AG09319 (cell line): ENCODE measurements at regions not wholly inside any gene's neighbourhood (a gene's known extent, or its start where the extent isn't known, plus 50 kb on each side); places are given as distances from the start of the nearest gene placed in this dataset.

Experiments used
- DNase-seq: peaks from one replicate; pipeline ENCODE4 v3.0.0-alpha.2; 2010; ENCODE audit warnings: low read depth; ENCODE audit errors: extremely low read depth
- CTCF ChIP-seq: IDR thresholded peaks from 2 replicates; pipeline ENCODE4 v1.5.1; 2011; ENCODE audit warnings: low read depth, mild to moderate bottlenecking, inconsistent platforms, low read length, moderate library complexity

DNA sequence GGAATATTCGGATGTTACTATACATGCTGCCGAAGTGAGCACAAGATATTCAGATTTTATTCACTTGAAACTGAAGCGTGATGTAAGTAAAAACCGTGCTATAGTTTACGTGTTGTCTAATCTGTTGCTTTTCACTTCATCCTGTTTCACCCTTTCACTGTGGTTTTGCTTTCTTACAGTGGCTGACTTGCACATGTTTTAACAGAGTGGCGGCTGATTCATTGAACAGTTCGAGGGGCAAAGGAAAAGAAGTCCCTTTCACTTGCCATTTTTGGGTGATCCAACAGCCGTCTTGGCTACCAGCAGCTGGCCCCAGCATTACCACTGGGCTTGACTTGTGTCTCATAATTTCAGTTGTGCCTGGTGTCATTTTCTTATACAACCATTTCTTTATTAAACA is 134.0 kb downstream of the IRX1 start:
- no peak for DNase-seq
- no peak for TF ChIP-seq CTCF

GRCh38 chr5:3734632-3735031 is 139.0 kb downstream of the IRX1 start:
- DNase-seq: no peak
- TF ChIP-seq CTCF: no peak

DNA sequence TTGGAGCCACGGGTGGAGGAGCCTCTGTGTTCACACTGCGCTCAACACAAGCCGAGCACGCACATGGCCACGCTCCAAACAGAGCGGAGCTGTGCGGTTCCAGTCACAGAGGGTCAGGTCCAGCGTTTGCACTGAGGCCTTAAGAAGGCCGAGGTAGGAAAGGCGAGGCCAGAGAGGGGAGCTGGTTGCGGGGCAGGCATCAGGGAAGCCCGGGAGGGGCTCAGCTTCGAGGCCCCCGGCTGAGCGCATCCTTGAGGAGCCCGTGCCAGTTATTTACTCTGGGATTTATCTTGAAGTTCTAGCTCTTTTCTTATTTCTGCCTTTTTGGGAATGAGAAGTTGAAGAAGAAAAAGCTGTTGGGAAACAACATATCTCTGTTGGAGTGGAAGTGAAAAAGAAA is 140.8 kb downstream of the IRX1 start:
- TF ChIP-seq CTCF: no peak
- no peak for DNase-seq

DNA sequence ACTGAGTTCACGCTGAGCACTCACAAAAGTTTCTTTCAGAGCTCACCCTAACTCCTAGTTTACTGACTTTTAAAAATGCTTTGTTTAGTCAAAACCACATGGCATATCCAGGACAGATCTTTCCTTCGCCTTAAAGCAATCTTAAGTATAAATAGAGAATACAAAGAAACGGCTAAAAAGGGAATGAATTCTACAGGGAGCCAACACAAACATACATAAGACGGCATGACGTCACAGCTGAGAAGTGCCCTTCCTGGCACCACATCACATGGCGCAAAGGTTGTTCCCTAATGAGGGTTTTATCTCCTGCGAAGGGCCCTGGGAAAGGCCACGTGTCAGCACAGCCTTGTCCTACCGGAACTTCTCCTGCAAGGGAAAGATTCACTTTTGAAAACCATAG is 141.3 kb downstream of the IRX1 start:
- DNase-seq: no peak
- no peak for TF ChIP-seq CTCF

GRCh38 chr5:3738919-3739318 is 143.3 kb downstream of the IRX1 start:
- DNase-seq: no peak
- no peak for TF ChIP-seq CTCF

DNA sequence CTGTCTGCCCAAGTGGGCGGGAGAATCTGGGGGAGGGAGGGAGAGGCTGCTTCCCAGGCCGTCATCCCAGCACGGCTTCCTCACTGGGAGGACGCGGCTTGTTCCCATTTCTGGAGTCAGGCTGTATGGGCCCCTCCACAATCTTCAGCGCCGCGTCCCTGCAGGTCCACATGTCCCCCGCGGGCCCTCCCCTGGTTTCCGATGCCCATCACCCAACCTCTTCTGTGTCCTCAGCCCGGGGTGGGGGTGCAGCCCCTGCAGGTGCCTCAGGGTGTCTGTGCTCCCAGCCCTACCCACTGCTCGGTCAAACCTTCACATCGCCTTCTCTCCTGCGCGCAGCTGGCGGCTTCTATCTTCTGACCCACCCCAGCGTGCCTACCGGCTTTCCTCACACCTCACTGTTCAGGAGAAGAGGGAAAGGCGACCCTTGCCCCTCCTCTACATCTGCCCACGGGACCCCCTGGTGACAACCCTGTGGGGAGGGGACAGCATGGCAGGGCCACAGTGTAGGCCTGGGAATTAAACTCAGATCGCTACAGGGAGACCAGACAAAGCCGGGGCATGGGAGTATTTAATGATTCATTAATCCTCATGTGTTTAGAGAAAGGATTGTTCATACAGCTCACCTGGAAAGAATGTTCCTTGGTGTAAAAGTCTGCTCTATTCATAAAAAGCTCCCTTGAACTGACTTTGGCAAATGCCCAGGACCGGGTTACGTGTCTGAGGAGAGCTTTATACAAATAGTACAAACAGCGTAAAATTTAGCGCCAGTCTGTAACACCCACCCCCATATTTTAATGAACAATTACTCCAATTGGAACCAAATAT is 145.1 kb downstream of the IRX1 start:
- TF ChIP-seq CTCF: no peak
- DNase-seq: no peak

DNA sequence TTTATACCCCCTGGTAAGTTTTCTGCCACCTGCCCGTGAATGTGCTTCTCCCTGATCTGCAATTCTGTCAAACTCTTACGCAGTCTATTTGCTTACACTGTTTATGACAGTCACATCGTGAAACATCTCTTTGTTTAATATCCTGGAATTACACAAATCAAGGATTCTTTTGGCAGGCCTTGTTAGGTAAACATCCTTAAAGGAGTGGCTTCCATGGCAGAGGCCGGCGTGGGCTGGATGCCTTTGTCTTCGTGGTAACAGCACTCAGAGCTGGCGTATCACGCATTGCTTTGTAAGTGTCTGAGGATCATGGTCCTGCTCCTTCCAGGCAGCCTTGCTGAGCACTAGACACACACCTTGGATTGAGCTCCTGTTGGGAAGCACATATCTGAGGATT is 145.7 kb downstream of the IRX1 start:
- DNase-seq: no peak
- no peak for TF ChIP-seq CTCF
